ENCODE measurements at regions not wholly inside any gene's neighbourhood (a gene's known extent, or its start where the extent isn't known, plus 50 kb on each side); places are given as distances from the start of the nearest gene placed in this dataset.

- TF ChIP-seq SALL2 (CRISPR knock-in tag; IDR thresholded peaks at IDR 0.05) (no peak), ZNF558 (CRISPR knock-in tag; IDR thresholded peaks at IDR 0.05; ENCODE audit: borderline replicate concordance) (no peak), HHEX (CRISPR knock-in tag; IDR thresholded peaks at IDR 0.05) (no peak), BORCS8-MEF2B (CRISPR knock-in tag; IDR thresholded peaks at IDR 0.05) (no peak), TRIM22 (IDR thresholded peaks at IDR 0.05) (no peak), RCOR2 (CRISPR knock-in tag; IDR thresholded peaks at IDR 0.05) (no peak), ETS1 (CRISPR knock-in tag; IDR thresholded peaks at IDR 0.05) (no peak), FIP1L1 (IDR thresholded peaks at IDR 0.05; ENCODE audit: borderline replicate concordance, insufficient read depth, low read depth, low read length) (no peak), ZNF660 (CRISPR knock-in tag; IDR thresholded peaks at IDR 0.05; ENCODE audit: borderline replicate concordance, low read depth) (no peak), NFIC (IDR thresholded peaks at IDR 0.05; ENCODE audit: low read length) (no peak)
These were observed 172.6 kb upstream of the S1PR3 start (continued) for GRCh38 chr9:88818495-88819201.

- ChIA-PET CTCF (ENCODE audit: low intra/inter-chr PET ratio, low total read pairs) (no interaction called here), POLR2A (no interaction called here)
- DNase-seq (ENCODE audit: low spot score) (no peak), FAIRE-seq (no peak), ATAC-seq (no peak)
- Histone ChIP-seq H3K9ac (ENCODE audit: insufficient read depth, low read depth, low read length) (no peak overlapping the region), H3K36me3 (replicated peaks in 1 of 2; ENCODE audit: control insufficient read depth in 1 of 2, insufficient read depth in 2 of 2, low read length in 2 of 2) (no peaks in the 10 kb centered on the region), H3K9me3 (ENCODE audit: low read length) (no peaks in the 10 kb centered on the region), H3K27ac (ENCODE audit: extremely low read length, insufficient read depth, low read length) (no peak overlapping the region), H3K4me2 (ENCODE audit: low read depth, low read length) (no peak overlapping the region), H3K4me1 (ENCODE audit: insufficient read depth, low read length) (peaks cover 1% of the 10 kb centered on the region; the same call in 1 of the 2 replicates), H3K27me3 (ENCODE audit: control insufficient read depth in 1 of 2, insufficient read depth in 2 of 2, low read length in 2 of 2) (peaks cover 0 to 3% of the 10 kb centered on the region in 2 experiments; a peak in 1 of 5 replicates), H3K79me2 (ENCODE audit: insufficient read depth, low read length) (no peaks in the 10 kb centered on the region), H3K4me3 (replicated peaks in 1 of 3; ENCODE audit: insufficient read depth in 1 of 3, low read depth in 2 of 3, low read length in 3 of 3) (no peak overlapping the region), H2AFZ (ENCODE audit: low read length) (no peak overlapping the region), H4K20me1 (ENCODE audit: insufficient read depth, low read length) (no peaks in the 10 kb centered on the region)
- WGBS (ENCODE audit: low lambda C conversion rate) = 8% methylated on average over 2 of the region's 2 CpGs
- intact Hi-C loops (cut with micrococcal nuclease; ENCODE audit: unreplicated experiment) = no loop called here
- in situ Hi-C loops (cut with HindIII; ENCODE audit: extremely low pct_ligation_motif_present, low pct_unique_long_range_greater_than_20kb) = no loop called here
- BruUV-seq (replicated peaks) = no TSS peak
- TF ChIP-seq MATR3 (CRISPR knock-in tag; IDR thresholded peaks at IDR 0.05) = no peak
- TF ChIP-seq NCOA2 (CRISPR knock-in tag; IDR thresholded peaks at IDR 0.05) = no peak
- no peak for TF ChIP-seq KIAA2018 (CRISPR knock-in tag; IDR thresholded peaks at IDR 0.05; ENCODE audit: borderline replicate concordance)
These were observed 171.8 kb upstream of the S1PR3 start for GRCh38 chr9:88819476-88819875.
